C4-2B (cell line): ENCODE measurements at regions not wholly inside any gene's neighbourhood (a gene's known extent, or its start where the extent isn't known, plus 50 kb on each side); places are given as distances from the start of the nearest gene placed in this dataset.

Experiments
- ZFX ChIP-seq: fragments of 450-650 bp; IDR thresholded peaks from 2 replicates; pipeline ENCODE4 v1.6.1; 2017
- TF ChIP-seq, protein P1 (sequence below): fragments of 450-650 bp; conservative IDR thresholded peaks from 2 replicates; pipeline ENCODE4 v1.5.1; 2017; ENCODE audit warnings: mild to moderate bottlenecking

- TF ChIP-seq, protein P1, sequence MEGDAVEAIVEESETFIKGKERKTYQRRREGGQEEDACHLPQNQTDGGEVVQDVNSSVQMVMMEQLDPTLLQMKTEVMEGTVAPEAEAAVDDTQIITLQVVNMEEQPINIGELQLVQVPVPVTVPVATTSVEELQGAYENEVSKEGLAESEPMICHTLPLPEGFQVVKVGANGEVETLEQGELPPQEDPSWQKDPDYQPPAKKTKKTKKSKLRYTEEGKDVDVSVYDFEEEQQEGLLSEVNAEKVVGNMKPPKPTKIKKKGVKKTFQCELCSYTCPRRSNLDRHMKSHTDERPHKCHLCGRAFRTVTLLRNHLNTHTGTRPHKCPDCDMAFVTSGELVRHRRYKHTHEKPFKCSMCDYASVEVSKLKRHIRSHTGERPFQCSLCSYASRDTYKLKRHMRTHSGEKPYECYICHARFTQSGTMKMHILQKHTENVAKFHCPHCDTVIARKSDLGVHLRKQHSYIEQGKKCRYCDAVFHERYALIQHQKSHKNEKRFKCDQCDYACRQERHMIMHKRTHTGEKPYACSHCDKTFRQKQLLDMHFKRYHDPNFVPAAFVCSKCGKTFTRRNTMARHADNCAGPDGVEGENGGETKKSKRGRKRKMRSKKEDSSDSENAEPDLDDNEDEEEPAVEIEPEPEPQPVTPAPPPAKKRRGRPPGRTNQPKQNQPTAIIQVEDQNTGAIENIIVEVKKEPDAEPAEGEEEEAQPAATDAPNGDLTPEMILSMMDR = no peak
- no peak for TF ChIP-seq ZFX
These were observed 321.5 kb downstream of the SATB2 start for GRCh38 chr2:199136242-199136641.
